Prostate gland (tissue), 2 donors: ENCODE measurements at regions not wholly inside any gene's neighbourhood (a gene's known extent, or its start where the extent isn't known, plus 50 kb on each side); places are given as distances from the start of the nearest gene placed in this dataset.

Source experiments
- CTCF ChIP-seq, 4 experiments: fragments of 200-600 bp in 2 of 4; fragments of 450-650 bp in 2 of 4; sonication (generic) in 2 of 4; IDR thresholded peaks; 1 replicate in 3 of 4; 2 replicates in 1 of 4; pipeline ENCODE4 v1.5.1; 2016 to 2019; ENCODE audit warnings: antibody characterized with exemption in 4 of 4, mild to moderate bottlenecking in 2 of 4, moderate library complexity in 2 of 4
- POLR2A ChIP-seq: fragments of 450-650 bp; IDR thresholded peaks from one replicate; pipeline ENCODE4 v1.6.1; 2016; ENCODE audit warnings: antibody characterized with exemption, mild to moderate bottlenecking
- POLR2AphosphoS5 ChIP-seq: sonication (generic); formaldehyde crosslinking; IDR thresholded peaks from one replicate; pipeline ENCODE4 v1.6.1; 2017; ENCODE audit warnings: antibody characterized with exemption

GRCh38 chr1:198893141-198893540, 254.3 kb downstream of the PTPRC start:
- TF ChIP-seq CTCF (IDR thresholded peaks at IDR 0.05) (no peak), POLR2A (no peak), POLR2AphosphoS5 (no peak)
